GM19463 (cell line): ENCODE measurements at regions not wholly inside any gene's neighbourhood (a gene's known extent, or its start where the extent isn't known, plus 50 kb on each side); places are given as distances from the start of the nearest gene placed in this dataset.
A peak's percentile ranks its signal among the peaks of the same experiment; 100 is the strongest.

Experiments
- ATAC-seq: cut with Tn5 transposase; IDR thresholded peaks from one replicate; pipeline ENCODE4 v1.9.1; 2021; ENCODE audit warnings: mild to moderate bottlenecking, moderate library complexity; ENCODE audit not compliant: unreplicated experiment

GRCh38 chr9:14560194-14560593 is 133.0 kb downstream of the ZDHHC21 start:
- ATAC-seq, result peak; percentile 70

GRCh38 chr9:14554886-14555285 is 138.3 kb downstream of the ZDHHC21 start:
- ATAC-seq, result no peak

GRCh38 chr9:14547245-14548060 is 145.8 kb downstream of the ZDHHC21 start:
- ATAC-seq, result no peak

GRCh38 chr9:14546693-14547092 is 146.5 kb downstream of the ZDHHC21 start:
- no peak for ATAC-seq

GRCh38 chr9:14542071-14542470 is 151.2 kb downstream of the ZDHHC21 start:
- ATAC-seq, result no peak

GRCh38 chr9:14538526-14538925 is 154.7 kb downstream of the ZDHHC21 start:
- ATAC-seq, result no peak

GRCh38 chr9:14535161-14535955 is 157.9 kb downstream of the ZDHHC21 start:
- ATAC-seq, result no peak

- ATAC-seq, result no peak
Measured at GRCh38 chr9:14533867-14534640, 159.2 kb downstream of the ZDHHC21 start.

GRCh38 chr9:14532456-14533115 is 160.6 kb downstream of the ZDHHC21 start:
- no peak for ATAC-seq

- no peak for ATAC-seq
Measured at GRCh38 chr9:14531341-14532269, 161.6 kb downstream of the ZDHHC21 start.

GRCh38 chr9:14530841-14531240 is 162.4 kb downstream of the ZDHHC21 start:
- no peak for ATAC-seq

- no peak for ATAC-seq
Measured at GRCh38 chr9:14530366-14530765, 162.9 kb downstream of the ZDHHC21 start.

GRCh38 chr9:14529629-14530028 is 163.6 kb downstream of the ZDHHC21 start:
- no peak for ATAC-seq

GRCh38 chr9:14529054-14529453 is 164.2 kb downstream of the ZDHHC21 start:
- ATAC-seq, result no peak

GRCh38 chr9:14526504-14526903 is 166.7 kb downstream of the ZDHHC21 start:
- ATAC-seq, result no peak

- ATAC-seq, result no peak
Measured at GRCh38 chr9:14525856-14526255, 167.4 kb downstream of the ZDHHC21 start.

GRCh38 chr9:14524873-14525515 is 168.2 kb downstream of the ZDHHC21 start:
- no peak for ATAC-seq

GRCh38 chr9:14523545-14523944 is 169.7 kb downstream of the ZDHHC21 start:
- no peak for ATAC-seq
